ENCODE measurements at regions not wholly inside any gene's neighbourhood (a gene's known extent, or its start where the extent isn't known, plus 50 kb on each side); places are given as distances from the start of the nearest gene placed in this dataset.

GRCh38 chr4:11973270-11973669 is 544.6 kb upstream of the HS3ST1 start:
- ChIA-PET CTCF (ENCODE audit: low intra/inter-chr PET ratio) (no interaction called here), POLR2A (no interaction called here)
- Histone ChIP-seq H3K36me3 (ENCODE audit: control insufficient read depth, insufficient read depth, low read length) (no peaks in the 10 kb centered on the region), H3K4me1 (replicated peaks in 1 of 2; ENCODE audit: control insufficient read depth in 2 of 2, insufficient read depth in 2 of 2, low read length in 2 of 2) (no peaks in the 10 kb centered on the region), H3K4me3 (no peak overlapping the region), H3K9me1 (ENCODE audit: control insufficient read depth, insufficient read depth, low read length) (no peaks in the 10 kb centered on the region), H3K4me2 (ENCODE audit: insufficient read depth, low read length) (no peak overlapping the region), H2AFZ (ENCODE audit: low read depth, low read length) (no peak overlapping the region), H4K20me1 (replicated peaks; ENCODE audit: control insufficient read depth, insufficient read depth, low read length) (no peaks in the 10 kb centered on the region), H3K27ac (ENCODE audit: extremely low read depth, low read depth, low read length) (no peak overlapping the region), H3K27me3 (ENCODE audit: control insufficient read depth in 2 of 2, insufficient read depth in 2 of 2, low read length in 2 of 2) (no peaks in the 10 kb centered on the region), H3K9ac (ENCODE audit: insufficient read depth in 1 of 2, low read depth in 2 of 2, low read length in 2 of 2) (no peak overlapping the region), H3K9me3 (replicated peaks; ENCODE audit: control insufficient read depth, insufficient read depth, low read depth, low read length) (no peaks in the 10 kb centered on the region), H3K79me2 (ENCODE audit: control insufficient read depth, insufficient read depth, low read length) (no peaks in the 10 kb centered on the region)
- in situ Hi-C loops (cut with MboI) (no loop called here), intact Hi-C loops (cut with micrococcal nuclease) (no loop called here)
- DNase-seq (ENCODE audit: extremely low read depth in 1 of 4, low spot score in 3 of 4) = no peak
- TF ChIP-seq ZNF316 (IDR thresholded peaks at IDR 0.05) (peak; percentile 46; the same call in 1 of the 2 replicates), POLR2G (IDR thresholded peaks at IDR 0.05; ENCODE audit: low read depth, low read length) (no peak)
- no peak for ATAC-seq
- no peak for FAIRE-seq
- no TSS peak for BruUV-seq (replicated peaks)
- WGBS (ENCODE audit: insufficient coverage, low coverage, missing lambda C conversion rate) = 3% methylated on average over 2 of the region's 2 CpGs

- Histone ChIP-seq H3K9me1 (ENCODE audit: control insufficient read depth, insufficient read depth, low read length) (no peaks in the 10 kb centered on the region), H3K79me2 (ENCODE audit: control insufficient read depth, insufficient read depth, low read length) (no peaks in the 10 kb centered on the region), H3K4me3 (no peak overlapping the region), H3K9me3 (replicated peaks; ENCODE audit: control insufficient read depth, insufficient read depth, low read depth, low read length) (no peaks in the 10 kb centered on the region), H2AFZ (ENCODE audit: low read depth, low read length) (no peak overlapping the region), H3K36me3 (ENCODE audit: control insufficient read depth, insufficient read depth, low read length) (no peaks in the 10 kb centered on the region), H3K9ac (ENCODE audit: insufficient read depth in 1 of 2, low read depth in 2 of 2, low read length in 2 of 2) (no peak overlapping the region), H3K27me3 (ENCODE audit: control insufficient read depth in 2 of 2, insufficient read depth in 2 of 2, low read length in 2 of 2) (no peaks in the 10 kb centered on the region), H4K20me1 (replicated peaks; ENCODE audit: control insufficient read depth, insufficient read depth, low read length) (no peaks in the 10 kb centered on the region), H3K4me1 (replicated peaks in 1 of 2; ENCODE audit: control insufficient read depth in 2 of 2, insufficient read depth in 2 of 2, low read length in 2 of 2) (no peaks in the 10 kb centered on the region), H3K4me2 (ENCODE audit: insufficient read depth, low read length) (no peak overlapping the region), H3K27ac (ENCODE audit: extremely low read depth, low read depth, low read length) (no peak overlapping the region)
- FAIRE-seq (no peak), DNase-seq (ENCODE audit: extremely low read depth in 1 of 4, low spot score in 3 of 4) (no peak), ATAC-seq (no peak)
- in situ Hi-C loops (cut with MboI) (no loop called here), intact Hi-C loops (cut with micrococcal nuclease) (no loop called here)
- CTCF ChIA-PET (ENCODE audit: low intra/inter-chr PET ratio) = no interaction called here
- BruUV-seq (replicated peaks) = no TSS peak
- POLR2A ChIA-PET = no interaction called here
- TF ChIP-seq BRD4 (IDR thresholded peaks at IDR 0.05) (no peak), CBFA2T2 (conservative IDR thresholded peaks at IDR 0.05) (no peak), SP2 (IDR thresholded peaks at IDR 0.05; ENCODE audit: extremely low read depth, low read depth, low read length, poor library complexity, severe bottlenecking) (no peak), SIN3B (IDR thresholded peaks at IDR 0.05; ENCODE audit: low read depth) (no peak), FOS (IDR thresholded peaks at IDR 0.05; ENCODE audit: extremely low read depth, insufficient read length) (no peak), TOE1 (IDR thresholded peaks at IDR 0.05; ENCODE audit: borderline replicate concordance) (no peak), TOE1 (CRISPR knock-in tag; IDR thresholded peaks at IDR 0.05; ENCODE audit: borderline replicate concordance, low read depth) (no peak), ZNF644 (tag; IDR thresholded peaks at IDR 0.05; ENCODE audit: low read depth) (no peak), NR3C1 (CRISPR knock-in tag; IDR thresholded peaks at IDR 0.05) (no peak), LEF1 (IDR thresholded peaks at IDR 0.05) (no peak), TBL1XR1 (IDR thresholded peaks at IDR 0.05; ENCODE audit: low read length in 2 of 2) (no peak), CREBBP (IDR thresholded peaks at IDR 0.05; ENCODE audit: low read depth, low read length) (no peak), PTBP1 (IDR thresholded peaks at IDR 0.05; ENCODE audit: low read depth, low read length) (no peak), DIDO1 (tag; IDR thresholded peaks at IDR 0.05; ENCODE audit: low read depth) (no peak), RAD51 (IDR thresholded peaks at IDR 0.05; ENCODE audit: borderline replicate concordance, low read depth) (no peak), SFPQ (IDR thresholded peaks at IDR 0.05; ENCODE audit: low read depth, low read length) (no peak)
Observed at GRCh38 chr4:11970754-11971153, 542.1 kb upstream of the HS3ST1 start.

Measured in K562 (cell line).